ENCODE measurements at regions not wholly inside any gene's neighbourhood (a gene's known extent, or its start where the extent isn't known, plus 50 kb on each side); places are given as distances from the start of the nearest gene placed in this dataset.

DNA sequence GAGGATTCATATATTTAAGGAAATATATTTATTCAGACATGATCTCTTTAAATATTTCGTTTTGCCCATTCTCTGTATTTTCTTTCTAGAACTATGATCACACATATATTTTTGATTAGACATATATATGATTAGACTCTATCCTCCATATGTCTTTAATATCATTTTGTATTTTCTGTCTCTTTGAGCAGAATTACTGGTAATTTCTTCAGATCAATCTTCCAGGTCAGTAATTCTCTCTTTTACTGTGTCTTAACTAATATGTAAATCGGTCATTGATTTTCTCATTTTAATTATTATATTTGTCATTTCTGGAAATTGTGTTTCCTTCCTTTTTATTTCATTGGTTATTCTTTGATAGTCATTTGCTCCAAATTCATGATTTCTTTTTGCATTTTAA, 586.2 kb downstream of the NR2F2 start:
- dilution Hi-C loops (cut with MboI; ENCODE audit: extremely low pct_ligation_motif_present, low sequenced_read_pairs) = no loop called here
- Histone ChIP-seq H2AFZ (ENCODE audit: control insufficient read depth, low read length) (no peak overlapping the region), H3K4me1 (ENCODE audit: control insufficient read depth, extremely low read depth, insufficient read depth, low read length) (no peaks in the 10 kb centered on the region), H3K9me3 (ENCODE audit: control insufficient read depth, low read depth, low read length) (no peaks in the 10 kb centered on the region), H3K79me2 (ENCODE audit: control insufficient read depth, insufficient read depth, low read length) (no peaks in the 10 kb centered on the region), H3K4me2 (ENCODE audit: control insufficient read depth, extremely low read depth, insufficient read depth, low read depth, low read length) (no peak overlapping the region), H3K9me1 (ENCODE audit: control insufficient read depth, extremely low read depth, insufficient read depth, low read length) (no peaks in the 10 kb centered on the region), H3K4me3 (ENCODE audit: control insufficient read depth in 2 of 3, extremely low read depth in 1 of 3, insufficient read depth in 2 of 3, low read depth in 1 of 3, low read length in 3 of 3) (no peak overlapping the region), H3K27ac (ENCODE audit: control insufficient read depth, insufficient read depth, low read length) (no peak overlapping the region), H3K27me3 (ENCODE audit: control insufficient read depth, extremely low read depth, insufficient read depth, low read length) (no peaks in the 10 kb centered on the region), H3K9ac (ENCODE audit: control insufficient read depth, extremely low read depth, insufficient read depth, low read length) (no peak overlapping the region), H4K20me1 (ENCODE audit: control insufficient read depth, extremely low read depth, insufficient read depth, low read length) (no peaks in the 10 kb centered on the region), H3K36me3 (ENCODE audit: control insufficient read depth in 2 of 2, extremely low read depth in 1 of 2, insufficient read depth in 2 of 2, low read length in 2 of 2) (no peaks in the 10 kb centered on the region)
- no peak for FAIRE-seq
- DNase-seq (ENCODE audit: low read depth, low spot score) = no peak
- TF ChIP-seq EZH2 (IDR thresholded peaks at IDR 0.05; ENCODE audit: low read length) = no peak
- TF ChIP-seq, protein P1, sequence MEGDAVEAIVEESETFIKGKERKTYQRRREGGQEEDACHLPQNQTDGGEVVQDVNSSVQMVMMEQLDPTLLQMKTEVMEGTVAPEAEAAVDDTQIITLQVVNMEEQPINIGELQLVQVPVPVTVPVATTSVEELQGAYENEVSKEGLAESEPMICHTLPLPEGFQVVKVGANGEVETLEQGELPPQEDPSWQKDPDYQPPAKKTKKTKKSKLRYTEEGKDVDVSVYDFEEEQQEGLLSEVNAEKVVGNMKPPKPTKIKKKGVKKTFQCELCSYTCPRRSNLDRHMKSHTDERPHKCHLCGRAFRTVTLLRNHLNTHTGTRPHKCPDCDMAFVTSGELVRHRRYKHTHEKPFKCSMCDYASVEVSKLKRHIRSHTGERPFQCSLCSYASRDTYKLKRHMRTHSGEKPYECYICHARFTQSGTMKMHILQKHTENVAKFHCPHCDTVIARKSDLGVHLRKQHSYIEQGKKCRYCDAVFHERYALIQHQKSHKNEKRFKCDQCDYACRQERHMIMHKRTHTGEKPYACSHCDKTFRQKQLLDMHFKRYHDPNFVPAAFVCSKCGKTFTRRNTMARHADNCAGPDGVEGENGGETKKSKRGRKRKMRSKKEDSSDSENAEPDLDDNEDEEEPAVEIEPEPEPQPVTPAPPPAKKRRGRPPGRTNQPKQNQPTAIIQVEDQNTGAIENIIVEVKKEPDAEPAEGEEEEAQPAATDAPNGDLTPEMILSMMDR (optimal IDR thresholded peaks at IDR 0.05 in 1 of 3, IDR thresholded peaks at IDR 0.05 in 1 of 3, conservative IDR thresholded peaks at IDR 0.05 in 1 of 3; ENCODE audit: extremely low read depth in 1 of 3, insufficient read depth in 2 of 3, low read length in 3 of 3) = no peak

GRCh38 chr15:96924570-96924969, 594.1 kb downstream of the NR2F2 start:
- no peak for FAIRE-seq

More at GRCh38 chr15:96924570-96924969, 594.1 kb downstream of the NR2F2 start:
- Histone ChIP-seq H3K9ac (ENCODE audit: control insufficient read depth, extremely low read depth, insufficient read depth, low read length) (no peak overlapping the region), H3K4me3 (ENCODE audit: control insufficient read depth in 2 of 3, extremely low read depth in 1 of 3, insufficient read depth in 2 of 3, low read depth in 1 of 3, low read length in 3 of 3) (no peak overlapping the region), H3K79me2 (ENCODE audit: control insufficient read depth, insufficient read depth, low read length) (no peaks in the 10 kb centered on the region), H3K4me2 (ENCODE audit: control insufficient read depth, extremely low read depth, insufficient read depth, low read depth, low read length) (no peak overlapping the region), H3K9me1 (ENCODE audit: control insufficient read depth, extremely low read depth, insufficient read depth, low read length) (no peaks in the 10 kb centered on the region), H2AFZ (ENCODE audit: control insufficient read depth, low read length) (no peak overlapping the region), H3K9me3 (ENCODE audit: control insufficient read depth, low read depth, low read length) (no peaks in the 10 kb centered on the region), H3K36me3 (ENCODE audit: control insufficient read depth in 2 of 2, extremely low read depth in 1 of 2, insufficient read depth in 2 of 2, low read length in 2 of 2) (no peaks in the 10 kb centered on the region), H3K27me3 (ENCODE audit: control insufficient read depth, extremely low read depth, insufficient read depth, low read length) (no peaks in the 10 kb centered on the region), H3K4me1 (ENCODE audit: control insufficient read depth, extremely low read depth, insufficient read depth, low read length) (no peaks in the 10 kb centered on the region), H4K20me1 (ENCODE audit: control insufficient read depth, extremely low read depth, insufficient read depth, low read length) (no peaks in the 10 kb centered on the region), H3K27ac (ENCODE audit: control insufficient read depth, insufficient read depth, low read length) (no peak overlapping the region)
- TF ChIP-seq, protein P1 (optimal IDR thresholded peaks at IDR 0.05 in 1 of 3, IDR thresholded peaks at IDR 0.05 in 1 of 3, conservative IDR thresholded peaks at IDR 0.05 in 1 of 3; ENCODE audit: extremely low read depth in 1 of 3, insufficient read depth in 2 of 3, low read length in 3 of 3) = no peak
- no peak for TF ChIP-seq EZH2 (IDR thresholded peaks at IDR 0.05; ENCODE audit: low read length)
- no peak for DNase-seq (ENCODE audit: low read depth, low spot score)
- dilution Hi-C loops (cut with MboI; ENCODE audit: extremely low pct_ligation_motif_present, low sequenced_read_pairs) = no loop called here
